Fibroblast of villous mesenchyme (primary cell): ENCODE measurements at regions not wholly inside any gene's neighbourhood (a gene's known extent, or its start where the extent isn't known, plus 50 kb on each side); places are given as distances from the start of the nearest gene placed in this dataset.

Experiments used
- DNase-seq: peaks from one replicate; pipeline ENCODE4 v3.0.0-alpha.2; 2010; ENCODE audit warnings: low read depth
- H3K4me3 ChIP-seq: 2 replicates; pipeline ENCODE4 v1.5.1; 2011; ENCODE audit warnings: low read depth, mild to moderate bottlenecking, low read length
- CTCF ChIP-seq: IDR thresholded peaks from 2 replicates; pipeline ENCODE4 v1.5.1; 2012; ENCODE audit warnings: low read depth, mild to moderate bottlenecking, low read length; ENCODE audit not compliant: insufficient read depth

GRCh38 chr5:88955403-88955802, 72.4 kb upstream of the MEF2C start:
- DNase-seq = no peak
- H3K4me3 ChIP-seq = no peak overlapping the region
- no peak for TF ChIP-seq CTCF

- no peak overlapping the region for H3K4me3 ChIP-seq
- TF ChIP-seq CTCF = no peak
- DNase-seq = no peak
Observed at GRCh38 chr5:88954511-88954910, 71.5 kb upstream of the MEF2C start.

GRCh38 chr5:88952996-88953643, 70.1 kb upstream of the MEF2C start:
- DNase-seq = no peak
- H3K4me3 ChIP-seq = no peak overlapping the region
- TF ChIP-seq CTCF = no peak

GRCh38 chr5:88952344-88952743, 69.4 kb upstream of the MEF2C start:
- TF ChIP-seq CTCF = no peak
- peak; percentile 6 for DNase-seq

GRCh38 chr5:88951457-88951856, 68.5 kb upstream of the MEF2C start:
- no peak overlapping the region for H3K4me3 ChIP-seq
- no peak for TF ChIP-seq CTCF
- no peak for DNase-seq

More at GRCh38 chr5:88952344-88952743, 69.4 kb upstream of the MEF2C start:
- no peak overlapping the region for H3K4me3 ChIP-seq

- no peak for TF ChIP-seq CTCF
- no peak overlapping the region for H3K4me3 ChIP-seq
- DNase-seq = no peak
Observed at GRCh38 chr5:88948746-88949600, 66.0 kb upstream of the MEF2C start.
